ENCODE measurements at regions not wholly inside any gene's neighbourhood (a gene's known extent, or its start where the extent isn't known, plus 50 kb on each side); places are given as distances from the start of the nearest gene placed in this dataset.

DNA sequence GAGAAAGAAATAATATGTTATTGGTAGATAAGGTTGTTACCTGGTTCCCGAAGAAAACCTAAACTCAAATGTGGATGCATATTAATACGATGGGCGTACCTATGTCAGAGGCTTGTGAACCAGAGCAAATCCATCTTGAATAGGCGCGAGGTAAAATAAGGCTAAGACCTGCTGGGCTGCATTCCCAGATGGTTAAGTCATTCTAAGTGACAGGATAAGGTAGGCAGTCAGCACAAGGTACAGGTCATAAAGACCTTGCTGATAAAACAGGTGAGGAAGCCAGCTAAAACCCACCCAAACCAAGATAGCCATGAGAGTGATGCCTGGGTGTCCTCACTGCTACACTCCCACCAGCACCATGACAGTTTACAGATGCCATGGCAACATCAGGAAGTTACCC, 1400.1 kb downstream of the CDH8 start:
- TF ChIP-seq, protein P1, sequence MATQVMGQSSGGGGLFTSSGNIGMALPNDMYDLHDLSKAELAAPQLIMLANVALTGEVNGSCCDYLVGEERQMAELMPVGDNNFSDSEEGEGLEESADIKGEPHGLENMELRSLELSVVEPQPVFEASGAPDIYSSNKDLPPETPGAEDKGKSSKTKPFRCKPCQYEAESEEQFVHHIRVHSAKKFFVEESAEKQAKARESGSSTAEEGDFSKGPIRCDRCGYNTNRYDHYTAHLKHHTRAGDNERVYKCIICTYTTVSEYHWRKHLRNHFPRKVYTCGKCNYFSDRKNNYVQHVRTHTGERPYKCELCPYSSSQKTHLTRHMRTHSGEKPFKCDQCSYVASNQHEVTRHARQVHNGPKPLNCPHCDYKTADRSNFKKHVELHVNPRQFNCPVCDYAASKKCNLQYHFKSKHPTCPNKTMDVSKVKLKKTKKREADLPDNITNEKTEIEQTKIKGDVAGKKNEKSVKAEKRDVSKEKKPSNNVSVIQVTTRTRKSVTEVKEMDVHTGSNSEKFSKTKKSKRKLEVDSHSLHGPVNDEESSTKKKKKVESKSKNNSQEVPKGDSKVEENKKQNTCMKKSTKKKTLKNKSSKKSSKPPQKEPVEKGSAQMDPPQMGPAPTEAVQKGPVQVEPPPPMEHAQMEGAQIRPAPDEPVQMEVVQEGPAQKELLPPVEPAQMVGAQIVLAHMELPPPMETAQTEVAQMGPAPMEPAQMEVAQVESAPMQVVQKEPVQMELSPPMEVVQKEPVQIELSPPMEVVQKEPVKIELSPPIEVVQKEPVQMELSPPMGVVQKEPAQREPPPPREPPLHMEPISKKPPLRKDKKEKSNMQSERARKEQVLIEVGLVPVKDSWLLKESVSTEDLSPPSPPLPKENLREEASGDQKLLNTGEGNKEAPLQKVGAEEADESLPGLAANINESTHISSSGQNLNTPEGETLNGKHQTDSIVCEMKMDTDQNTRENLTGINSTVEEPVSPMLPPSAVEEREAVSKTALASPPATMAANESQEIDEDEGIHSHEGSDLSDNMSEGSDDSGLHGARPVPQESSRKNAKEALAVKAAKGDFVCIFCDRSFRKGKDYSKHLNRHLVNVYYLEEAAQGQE (IDR thresholded peaks at IDR 0.05; ENCODE audit: insufficient read depth in 1 of 2, low read depth in 2 of 2, low read length in 2 of 2) = no peak
- no peak for TF ChIP-seq SIN3A (IDR thresholded peaks at IDR 0.05; ENCODE audit: borderline replicate concordance, insufficient read depth, low read length)
- no peak for TF ChIP-seq POLR2AphosphoS5 (IDR thresholded peaks at IDR 0.05; ENCODE audit: low read depth, low read length)

DNA sequence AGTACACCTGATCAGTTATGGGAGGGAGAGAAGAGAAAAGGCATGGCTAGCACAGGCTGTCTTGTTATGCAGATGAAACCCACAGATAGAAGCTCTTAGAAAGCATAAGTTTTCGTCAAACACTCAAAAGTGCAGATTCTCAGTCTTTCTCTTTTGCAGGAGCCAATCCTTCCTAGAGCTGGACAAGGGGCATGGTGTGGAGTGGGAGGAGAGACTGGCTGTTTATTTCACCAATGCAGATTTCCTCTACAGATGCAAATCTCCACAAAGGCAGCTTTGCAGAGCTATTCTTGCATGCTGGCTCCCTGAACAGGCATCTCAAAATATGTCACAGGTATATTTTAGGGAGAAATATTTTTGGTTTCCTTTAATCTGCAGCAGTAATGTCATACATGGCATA, 1400.7 kb downstream of the CDH8 start:
- TF ChIP-seq, protein P1 (IDR thresholded peaks at IDR 0.05; ENCODE audit: insufficient read depth in 1 of 2, low read depth in 2 of 2, low read length in 2 of 2) = no peak
- TF ChIP-seq FOXP2 (optimal IDR thresholded peaks at IDR 0.05; ENCODE audit: borderline replicate concordance, extremely low read depth, extremely low read length, insufficient read depth) (no peak), POLR2AphosphoS5 (IDR thresholded peaks at IDR 0.05; ENCODE audit: low read depth, low read length) (no peak), TAF1 (IDR thresholded peaks at IDR 0.05; ENCODE audit: borderline replicate concordance, insufficient read depth, low read length) (no peak), SIN3A (IDR thresholded peaks at IDR 0.05; ENCODE audit: borderline replicate concordance, insufficient read depth, low read length) (no peak)

DNA sequence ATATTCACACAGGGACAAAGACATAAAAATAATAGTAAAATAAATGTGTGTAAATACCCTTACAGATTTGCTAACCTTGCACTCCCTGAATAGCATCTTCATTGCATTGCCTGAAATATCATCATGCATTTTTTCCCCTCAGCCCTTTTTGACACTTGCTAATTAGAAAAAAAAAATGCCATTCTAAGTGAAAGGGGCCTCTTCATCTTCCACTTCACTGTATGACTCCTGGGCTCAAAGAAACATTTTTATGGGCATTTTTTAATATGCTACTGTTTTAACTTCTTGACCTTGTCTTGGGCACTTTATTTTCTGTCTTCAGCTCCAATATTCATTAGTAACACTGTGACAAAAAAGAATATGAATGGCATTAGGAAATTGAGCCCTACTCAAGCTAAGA, 1424.4 kb downstream of the CDH8 start:
- TF ChIP-seq TAF1 (IDR thresholded peaks at IDR 0.05; ENCODE audit: borderline replicate concordance, insufficient read depth, low read length) (no peak), SIN3A (IDR thresholded peaks at IDR 0.05; ENCODE audit: borderline replicate concordance, insufficient read depth, low read length) (no peak), POLR2AphosphoS5 (IDR thresholded peaks at IDR 0.05; ENCODE audit: low read depth, low read length) (no peak), FOXP2 (optimal IDR thresholded peaks at IDR 0.05; ENCODE audit: borderline replicate concordance, extremely low read depth, extremely low read length, insufficient read depth) (no peak)
- TF ChIP-seq, protein P1 (IDR thresholded peaks at IDR 0.05; ENCODE audit: insufficient read depth in 1 of 2, low read depth in 2 of 2, low read length in 2 of 2) = no peak

DNA sequence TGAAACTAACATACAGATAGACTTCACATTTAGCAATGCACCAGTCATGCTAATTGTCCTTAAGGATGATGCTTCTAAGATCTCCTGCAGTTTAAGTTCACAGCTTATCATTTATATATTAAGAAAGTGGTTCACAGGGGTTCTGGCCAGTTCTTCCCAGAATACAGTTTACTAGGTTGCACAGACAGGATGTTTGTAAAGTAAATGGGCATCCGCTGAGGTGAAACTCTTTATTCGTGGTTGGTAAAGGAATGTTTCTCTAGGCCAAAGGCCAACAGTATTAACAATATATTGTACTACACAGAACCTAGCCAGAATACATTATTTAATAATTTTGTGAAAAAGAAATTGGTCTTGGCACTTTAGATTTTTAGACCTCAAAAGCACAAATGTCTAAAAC, 1427.3 kb downstream of the CDH8 start:
- no peak for TF ChIP-seq FOXP2 (optimal IDR thresholded peaks at IDR 0.05; ENCODE audit: borderline replicate concordance, extremely low read depth, extremely low read length, insufficient read depth)
- no peak for TF ChIP-seq SIN3A (IDR thresholded peaks at IDR 0.05; ENCODE audit: borderline replicate concordance, insufficient read depth, low read length)
- TF ChIP-seq POLR2AphosphoS5 (IDR thresholded peaks at IDR 0.05; ENCODE audit: low read depth, low read length) = no peak
- no peak for TF ChIP-seq TAF1 (IDR thresholded peaks at IDR 0.05; ENCODE audit: borderline replicate concordance, insufficient read depth, low read length)
- TF ChIP-seq, protein P1 (IDR thresholded peaks at IDR 0.05; ENCODE audit: insufficient read depth in 1 of 2, low read depth in 2 of 2, low read length in 2 of 2) = no peak

DNA sequence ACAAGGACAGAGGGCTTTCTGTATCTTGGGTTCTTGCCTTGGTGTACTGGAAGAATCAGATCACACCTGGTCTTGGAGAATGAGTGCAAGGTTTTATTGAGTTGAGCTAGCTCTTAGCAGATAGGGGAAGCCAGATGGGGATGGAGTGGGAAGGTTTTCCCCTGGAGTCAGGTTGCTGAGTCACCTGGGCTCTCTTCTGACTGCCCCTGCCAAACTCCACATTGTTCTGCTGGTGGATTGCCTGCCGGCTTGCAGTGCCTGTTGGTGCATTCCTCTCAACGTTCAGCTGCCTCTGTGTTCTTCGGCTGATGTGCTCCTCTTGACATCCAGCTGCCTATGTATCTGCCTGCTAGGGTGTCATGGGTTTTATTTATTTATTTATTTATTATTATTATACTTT, 1431.1 kb downstream of the CDH8 start:
- no peak for TF ChIP-seq SIN3A (IDR thresholded peaks at IDR 0.05; ENCODE audit: borderline replicate concordance, insufficient read depth, low read length)
- TF ChIP-seq, protein P1 (IDR thresholded peaks at IDR 0.05; ENCODE audit: insufficient read depth in 1 of 2, low read depth in 2 of 2, low read length in 2 of 2) = no peak
- TF ChIP-seq POLR2AphosphoS5 (IDR thresholded peaks at IDR 0.05; ENCODE audit: low read depth, low read length) = no peak
- TF ChIP-seq TAF1 (IDR thresholded peaks at IDR 0.05; ENCODE audit: borderline replicate concordance, insufficient read depth, low read length) = no peak
- TF ChIP-seq FOXP2 (optimal IDR thresholded peaks at IDR 0.05; ENCODE audit: borderline replicate concordance, extremely low read depth, extremely low read length, insufficient read depth) = no peak

All from PFSK-1 (cell line).